Tibial nerve (tissue), 4 donors: ENCODE measurements at regions not wholly inside any gene's neighbourhood (a gene's known extent, or its start where the extent isn't known, plus 50 kb on each side); places are given as distances from the start of the nearest gene placed in this dataset.
A peak's percentile ranks its signal among the peaks of the same experiment; 100 is the strongest.

Source experiments
- DNase-seq, 2 donors: peaks; one replicate each; pipeline ENCODE4 v3.0.0-alpha.2; 2019; ENCODE audit warnings: low spot score in 2 of 2
- H3K27ac ChIP-seq, 4 donors: fragments of 200-600 bp; sonication (generic) in 3 of 4; one replicate each; pipeline ENCODE4 v1.5.1; 2017 to 2019; ENCODE audit warnings: mild to moderate bottlenecking in 1 of 4
- H3K27me3 ChIP-seq, 2 donors: fragments of 200-600 bp; sonication (generic) in 1 of 2; one replicate each; pipeline versions ENCODE4 v1.5.1 to v1.6.0; 2017 to 2019
- H3K36me3 ChIP-seq, 3 donors: fragments of 200-600 bp; sonication (generic); one replicate each; pipeline ENCODE4 v1.5.1; 2018 to 2019
- H3K4me1 ChIP-seq, 4 donors: fragments of 200-600 bp; sonication (generic) in 3 of 4; one replicate each; pipeline ENCODE4 v1.5.1; 2017 to 2019
- H3K4me3 ChIP-seq, 4 donors: fragments of 200-600 bp; sonication (generic) in 3 of 4; one replicate each; pipeline ENCODE4 v1.5.1; 2017 to 2019; ENCODE audit warnings: mild to moderate bottlenecking in 1 of 4, moderate library complexity in 1 of 4
- H3K9me3 ChIP-seq, 4 donors: fragments of 200-600 bp; sonication (generic) in 3 of 4; one replicate each; pipeline ENCODE4 v1.5.1; 2017 to 2019
- CTCF ChIP-seq, 5 experiments: fragments of 200-600 bp in 3 of 5; fragments of 450-650 bp in 2 of 5; sonication (generic) in 3 of 5; IDR thresholded peaks; one replicate each; pipeline ENCODE4 v1.5.1; 2016 to 2019; ENCODE audit warnings: antibody characterized with exemption in 5 of 5, mild to moderate bottlenecking in 3 of 5, moderate library complexity in 2 of 5
- EP300 ChIP-seq, 2 donors: sonication (generic); formaldehyde crosslinking; IDR thresholded peaks; one replicate each; pipeline ENCODE4 v1.6.1; 2017; ENCODE audit warnings: antibody characterized with exemption in 2 of 2, mild to moderate bottlenecking in 1 of 2
- POLR2A ChIP-seq, 2 donors: fragments of 450-650 bp; IDR thresholded peaks; one replicate each; pipeline ENCODE4 v1.6.1; 2017; ENCODE audit warnings: antibody characterized with exemption in 2 of 2, mild to moderate bottlenecking in 2 of 2, moderate library complexity in 2 of 2
- WGBS, 2 donors: methylation state at CpG; one replicate each; pipeline ENCODE4 v1.1.5; 2018; 5-methylcytosine and 5-hydroxymethylcytosine counted together

DNA sequence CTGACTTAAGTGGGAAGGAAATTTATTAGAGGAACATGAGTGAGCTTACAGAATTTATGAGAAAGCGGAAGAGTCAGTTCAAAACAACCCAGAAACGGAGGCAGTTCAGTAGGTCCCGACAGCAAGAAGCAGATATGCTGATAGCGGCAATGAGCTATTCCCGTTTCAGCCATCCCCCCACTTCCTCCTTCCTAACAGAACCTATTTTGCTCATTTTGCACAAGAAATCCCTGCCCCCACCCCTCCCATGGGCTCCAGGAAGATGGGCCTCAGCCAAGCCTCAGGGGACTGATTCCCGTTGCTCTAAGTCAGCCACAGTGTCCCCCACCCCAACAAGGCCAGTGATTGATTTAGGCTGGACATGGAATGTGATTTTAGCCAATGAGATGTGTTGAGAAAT is 157.5 kb downstream of the CEBPB start:
- Histone ChIP-seq H3K4me3 (no peak overlapping the region), H3K9me3 (no peaks in the 10 kb centered on the region), H3K27me3 (no peaks in the 10 kb centered on the region), H3K4me1 (peaks cover 0 to 32% (median 11%) of the 10 kb centered on the region in 4 donors), H3K27ac (peak overlapping the region in 3 of 4 donors; percentile 34 to 75 (median 66)), H3K36me3 (no peaks in the 10 kb centered on the region)
- peak in 1 of 2 donors; percentile 61 for DNase-seq
- WGBS, 2 donors = 71 to 80% methylated on average over 6 of the region's 6 CpGs
- TF ChIP-seq EP300 (IDR thresholded peaks at IDR 0.05) = peak in 1 of 2 donors; percentile 63
- no peak for TF ChIP-seq CTCF (IDR thresholded peaks at IDR 0.05)

GRCh38 chr20:50350510-50351249 is 159.5 kb upstream of the PTPN1 start:
- H3K4me3 ChIP-seq = no peak overlapping the region
- H3K27ac ChIP-seq = no peak overlapping the region
- TF ChIP-seq POLR2A (IDR thresholded peaks at IDR 0.05) = no peak
- no peak for TF ChIP-seq EP300 (IDR thresholded peaks at IDR 0.05)
- no peak for TF ChIP-seq CTCF (IDR thresholded peaks at IDR 0.05)
- no peaks in the 10 kb centered on the region for H3K9me3 ChIP-seq
- 76 to 89% methylated on average over 16 of the region's 16 CpGs for WGBS, 2 donors
- H3K4me1 ChIP-seq = peaks cover 0 to 26% (median 9%) of the 10 kb centered on the region in 4 donors
- no peaks in the 10 kb centered on the region for H3K36me3 ChIP-seq
- H3K27me3 ChIP-seq = no peaks in the 10 kb centered on the region
- DNase-seq = no peak

DNA sequence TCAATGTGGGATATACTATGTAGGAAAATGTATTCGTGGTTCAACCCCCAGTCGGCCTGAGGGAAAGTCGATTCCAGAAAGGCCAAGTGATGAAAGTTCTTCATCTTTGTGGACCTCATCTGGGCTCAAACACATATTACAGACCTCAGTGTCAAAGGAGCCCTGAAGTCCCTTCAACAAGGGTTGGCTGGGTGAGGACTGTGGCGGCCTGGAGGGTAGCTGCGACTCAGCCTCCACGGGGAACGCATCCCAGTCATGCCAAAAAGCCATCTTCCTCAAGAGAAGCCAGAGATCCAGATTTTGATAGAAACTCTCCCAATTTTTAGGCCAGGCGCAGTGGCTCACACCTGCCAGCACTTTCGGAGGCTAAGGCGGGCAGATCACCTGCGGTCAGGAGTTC is 158.6 kb upstream of the PTPN1 start:
- Histone ChIP-seq H3K9me3 (no peaks in the 10 kb centered on the region), H3K36me3 (no peaks in the 10 kb centered on the region), H3K4me3 (no peak overlapping the region), H3K27me3 (no peaks in the 10 kb centered on the region), H3K4me1 (peaks cover 0 to 17% (median 4%) of the 10 kb centered on the region in 4 donors), H3K27ac (no peak overlapping the region)
- TF ChIP-seq POLR2A (IDR thresholded peaks at IDR 0.05) (no peak), EP300 (IDR thresholded peaks at IDR 0.05) (no peak), CTCF (IDR thresholded peaks at IDR 0.05) (no peak)
- DNase-seq = no peak
- 90 to 94% methylated on average over 10 to 11 of the region's 11 CpGs for WGBS, 2 donors

DNA sequence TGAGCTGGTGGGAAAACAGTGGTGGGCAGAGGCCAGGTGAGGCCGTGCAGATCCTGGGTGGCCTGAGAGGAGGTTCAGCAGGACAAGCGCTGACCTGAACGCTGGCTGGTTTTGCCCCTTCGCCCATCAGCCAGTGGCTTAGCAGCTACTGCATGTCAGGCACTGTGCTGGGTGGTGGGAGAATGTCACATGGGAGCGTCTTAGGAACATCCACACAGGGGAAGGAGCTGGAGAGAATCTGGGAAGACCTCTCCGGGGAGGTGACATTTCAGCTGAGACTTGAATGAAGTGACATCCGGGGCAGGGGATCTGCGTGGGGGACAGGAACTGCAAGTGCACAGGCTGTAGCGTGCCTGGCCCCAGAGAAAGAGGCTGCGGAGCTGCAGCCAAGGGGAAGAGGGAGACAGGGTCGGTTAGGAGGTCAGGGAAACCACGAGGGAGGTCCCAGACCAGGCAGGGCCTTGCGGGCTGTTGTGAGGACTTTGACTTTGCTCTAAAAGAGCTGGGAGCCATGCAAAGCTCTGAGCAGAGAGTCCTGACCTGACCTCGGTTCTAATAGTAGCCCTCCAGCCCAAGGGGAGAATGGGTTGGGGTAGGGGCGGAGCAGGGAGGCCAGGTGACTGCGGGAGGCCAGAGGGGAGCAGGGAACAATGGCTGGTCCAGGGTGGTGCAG is 156.8 kb upstream of the PTPN1 start:
- Histone ChIP-seq H3K4me3 (no peak overlapping the region), H3K36me3 (no peaks in the 10 kb centered on the region), H3K27ac (no peak overlapping the region), H3K4me1 (peaks cover 0 to 11% (median 0%) of the 10 kb centered on the region in 4 donors), H3K9me3 (no peaks in the 10 kb centered on the region), H3K27me3 (no peaks in the 10 kb centered on the region)
- no peak for TF ChIP-seq CTCF (IDR thresholded peaks at IDR 0.05)
- TF ChIP-seq POLR2A (IDR thresholded peaks at IDR 0.05) = no peak
- TF ChIP-seq EP300 (IDR thresholded peaks at IDR 0.05) = no peak
- no peak for DNase-seq
- WGBS, 2 donors = 51% methylated on average over 16 of the region's 16 CpGs
